ENCODE measurements at regions not wholly inside any gene's neighbourhood (a gene's known extent, or its start where the extent isn't known, plus 50 kb on each side); places are given as distances from the start of the nearest gene placed in this dataset.

- no peaks in the 10 kb centered on the region for H3F3A ChIP-seq (ENCODE audit: insufficient read depth, low read length, poor library complexity, severe bottlenecking)
- no peak overlapping the region for H3K4me3 ChIP-seq (ENCODE audit: low read length)
- peaks cover 12% of the 10 kb centered on the region for H3K9me3 ChIP-seq (ENCODE audit: low read length)
- H4K20me1 ChIP-seq (ENCODE audit: insufficient read depth) = no peaks in the 10 kb centered on the region
- no peaks in the 10 kb centered on the region for H3K27me3 ChIP-seq (ENCODE audit: insufficient read depth, low read depth, low read length)
- no peaks in the 10 kb centered on the region for H3K36me3 ChIP-seq (ENCODE audit: insufficient read depth, low read length)
- no peak overlapping the region for H3K4me2 ChIP-seq (ENCODE audit: low read length)
- H3K79me2 ChIP-seq (replicated peaks; ENCODE audit: insufficient read depth, low read length) = no peaks in the 10 kb centered on the region
- H2AFZ ChIP-seq (ENCODE audit: low read depth, low read length) = no peak overlapping the region
- H3K9me2 ChIP-seq (ENCODE audit: insufficient read depth, low read length) = no peaks in the 10 kb centered on the region
- no peak overlapping the region for H3K27ac ChIP-seq (ENCODE audit: low read length)
- no peak overlapping the region for H3K9ac ChIP-seq (ENCODE audit: low read length)
- TF ChIP-seq EP300 (conservative IDR thresholded peaks at IDR 0.05; ENCODE audit: poor library complexity, severe bottlenecking) (no peak), MXI1 (conservative IDR thresholded peaks at IDR 0.05; ENCODE audit: poor library complexity, severe bottlenecking) (no peak)
Observed at GRCh38 chr4:161260819-161261218, 903.0 kb downstream of the FSTL5 start.

GRCh38 chr4:161256716-161257115, 907.1 kb downstream of the FSTL5 start:
- H3F3A ChIP-seq (ENCODE audit: insufficient read depth, low read length, poor library complexity, severe bottlenecking) = no peaks in the 10 kb centered on the region
- H3K9ac ChIP-seq (ENCODE audit: low read length) = no peak overlapping the region
- H3K9me3 ChIP-seq (ENCODE audit: low read length) = peaks cover 21% of the 10 kb centered on the region
- no peak overlapping the region for H3K4me2 ChIP-seq (ENCODE audit: low read length)
- no peak overlapping the region for H2AFZ ChIP-seq (ENCODE audit: low read depth, low read length)
- no peaks in the 10 kb centered on the region for H3K27me3 ChIP-seq (ENCODE audit: insufficient read depth, low read depth, low read length)
- H3K79me2 ChIP-seq (replicated peaks; ENCODE audit: insufficient read depth, low read length) = no peaks in the 10 kb centered on the region
- H4K20me1 ChIP-seq (ENCODE audit: insufficient read depth) = no peaks in the 10 kb centered on the region
- H3K9me2 ChIP-seq (ENCODE audit: insufficient read depth, low read length) = no peaks in the 10 kb centered on the region
- TF ChIP-seq RAD21 (conservative IDR thresholded peaks at IDR 0.05) = no peak
- no peak for TF ChIP-seq EP300 (conservative IDR thresholded peaks at IDR 0.05; ENCODE audit: poor library complexity, severe bottlenecking)
- TF ChIP-seq MXI1 (conservative IDR thresholded peaks at IDR 0.05; ENCODE audit: poor library complexity, severe bottlenecking) = no peak
- TF ChIP-seq TAF1 (IDR thresholded peaks at IDR 0.05; ENCODE audit: low read depth) = no peak
- no peak for TF ChIP-seq REST (IDR thresholded peaks at IDR 0.05; ENCODE audit: borderline replicate concordance)
- TF ChIP-seq, protein P1, sequence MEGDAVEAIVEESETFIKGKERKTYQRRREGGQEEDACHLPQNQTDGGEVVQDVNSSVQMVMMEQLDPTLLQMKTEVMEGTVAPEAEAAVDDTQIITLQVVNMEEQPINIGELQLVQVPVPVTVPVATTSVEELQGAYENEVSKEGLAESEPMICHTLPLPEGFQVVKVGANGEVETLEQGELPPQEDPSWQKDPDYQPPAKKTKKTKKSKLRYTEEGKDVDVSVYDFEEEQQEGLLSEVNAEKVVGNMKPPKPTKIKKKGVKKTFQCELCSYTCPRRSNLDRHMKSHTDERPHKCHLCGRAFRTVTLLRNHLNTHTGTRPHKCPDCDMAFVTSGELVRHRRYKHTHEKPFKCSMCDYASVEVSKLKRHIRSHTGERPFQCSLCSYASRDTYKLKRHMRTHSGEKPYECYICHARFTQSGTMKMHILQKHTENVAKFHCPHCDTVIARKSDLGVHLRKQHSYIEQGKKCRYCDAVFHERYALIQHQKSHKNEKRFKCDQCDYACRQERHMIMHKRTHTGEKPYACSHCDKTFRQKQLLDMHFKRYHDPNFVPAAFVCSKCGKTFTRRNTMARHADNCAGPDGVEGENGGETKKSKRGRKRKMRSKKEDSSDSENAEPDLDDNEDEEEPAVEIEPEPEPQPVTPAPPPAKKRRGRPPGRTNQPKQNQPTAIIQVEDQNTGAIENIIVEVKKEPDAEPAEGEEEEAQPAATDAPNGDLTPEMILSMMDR (IDR thresholded peaks at IDR 0.05; ENCODE audit: poor library complexity, severe bottlenecking) = no peak
- no peak for TF ChIP-seq POLR2AphosphoS5 (IDR thresholded peaks at IDR 0.05)
- TF ChIP-seq EZH2 (IDR thresholded peaks at IDR 0.05; ENCODE audit: borderline replicate concordance, insufficient read depth, low read length, poor library complexity, severe bottlenecking) = no peak
- no peak for TF ChIP-seq SMC3 (conservative IDR thresholded peaks at IDR 0.05; ENCODE audit: poor library complexity)
- no peak overlapping the region for H3K27ac ChIP-seq (ENCODE audit: low read length)
- no peaks in the 10 kb centered on the region for H3K36me3 ChIP-seq (ENCODE audit: insufficient read depth, low read length)
- no peak overlapping the region for H3K4me3 ChIP-seq (ENCODE audit: low read length)

DNA sequence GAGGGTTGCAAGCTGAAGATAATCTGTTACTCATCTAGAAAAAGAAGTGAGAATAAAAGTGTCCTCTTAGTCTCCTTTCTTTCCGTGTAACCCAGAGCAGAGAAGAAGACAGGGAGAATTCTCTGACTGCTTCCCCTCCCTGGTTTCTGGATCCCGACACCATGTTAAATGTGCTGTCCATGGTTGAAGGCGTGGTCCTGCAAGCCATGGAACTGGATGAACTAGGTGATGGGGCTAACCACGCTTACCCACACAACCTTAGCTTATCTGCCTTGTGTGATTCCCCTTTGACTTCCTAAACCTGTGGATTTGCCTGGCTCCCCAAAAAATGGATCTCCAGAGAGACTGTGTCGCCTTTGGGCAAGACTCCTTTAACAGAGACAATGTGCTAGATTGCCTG, 907.6 kb downstream of the FSTL5 start:
- Histone ChIP-seq H3K9ac (ENCODE audit: low read length) (no peak overlapping the region), H3K9me3 (ENCODE audit: low read length) (peaks cover 21% of the 10 kb centered on the region), H3K27me3 (ENCODE audit: insufficient read depth, low read depth, low read length) (no peaks in the 10 kb centered on the region), H3K9me2 (ENCODE audit: insufficient read depth, low read length) (no peaks in the 10 kb centered on the region), H3F3A (ENCODE audit: insufficient read depth, low read length, poor library complexity, severe bottlenecking) (no peaks in the 10 kb centered on the region), H3K4me3 (ENCODE audit: low read length) (no peak overlapping the region), H3K36me3 (ENCODE audit: insufficient read depth, low read length) (no peaks in the 10 kb centered on the region), H3K79me2 (replicated peaks; ENCODE audit: insufficient read depth, low read length) (no peaks in the 10 kb centered on the region), H2AFZ (ENCODE audit: low read depth, low read length) (no peak overlapping the region), H4K20me1 (ENCODE audit: insufficient read depth) (no peaks in the 10 kb centered on the region), H3K27ac (ENCODE audit: low read length) (no peak overlapping the region), H3K4me2 (ENCODE audit: low read length) (no peak overlapping the region)
- no peak for TF ChIP-seq POLR2AphosphoS5 (IDR thresholded peaks at IDR 0.05)
- TF ChIP-seq RAD21 (conservative IDR thresholded peaks at IDR 0.05) = no peak
- TF ChIP-seq EZH2 (IDR thresholded peaks at IDR 0.05; ENCODE audit: borderline replicate concordance, insufficient read depth, low read length, poor library complexity, severe bottlenecking) = no peak
- no peak for TF ChIP-seq REST (IDR thresholded peaks at IDR 0.05; ENCODE audit: borderline replicate concordance)
- TF ChIP-seq, protein P1 (IDR thresholded peaks at IDR 0.05; ENCODE audit: poor library complexity, severe bottlenecking) = no peak
- no peak for TF ChIP-seq EP300 (conservative IDR thresholded peaks at IDR 0.05; ENCODE audit: poor library complexity, severe bottlenecking)
- no peak for TF ChIP-seq TAF1 (IDR thresholded peaks at IDR 0.05; ENCODE audit: low read depth)
- TF ChIP-seq MXI1 (conservative IDR thresholded peaks at IDR 0.05; ENCODE audit: poor library complexity, severe bottlenecking) = no peak

Data from neural cell (in vitro differentiated cells).